ENCODE measurements at regions not wholly inside any gene's neighbourhood (a gene's known extent, or its start where the extent isn't known, plus 50 kb on each side); places are given as distances from the start of the nearest gene placed in this dataset.
"Not testable (repeated sequence)": the region's sequence is repeated elsewhere in the genome, so short reads cannot be mapped to it uniquely, and the experiment has no call there.

DNA sequence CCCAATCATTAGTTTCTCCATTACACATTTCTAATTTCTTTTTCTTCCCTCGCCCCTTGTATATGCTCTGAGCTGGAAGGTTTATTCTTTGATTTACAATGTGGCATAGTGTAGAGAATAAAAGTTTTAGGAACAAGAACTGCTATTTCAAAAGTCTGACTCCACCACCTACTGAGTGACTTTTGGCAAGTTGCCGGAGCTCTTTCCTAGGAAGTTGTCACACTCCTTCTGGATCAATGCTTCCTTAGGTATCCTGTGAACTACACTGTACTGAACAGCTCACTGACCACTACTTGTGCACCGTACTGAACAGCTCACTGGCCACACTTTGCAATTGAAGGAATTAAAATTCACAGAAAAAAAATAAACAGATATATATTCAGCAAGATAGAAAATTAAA, 458.2 kb downstream of the FRK start:
- Mint-ChIP-seq H3K27ac (no peak overlapping the region), H3K9me3 (peaks cover 6% of the 10 kb centered on the region), H3K36me3 (ENCODE audit: low read depth) (no peaks in the 10 kb centered on the region), H3K4me3 (ENCODE audit: low read depth) (no peak overlapping the region), H3K4me1 (ENCODE audit: low read depth) (no peaks in the 10 kb centered on the region), H3K27me3 (ENCODE audit: low read depth) (no peaks in the 10 kb centered on the region)
- no peak for DNase-seq (ENCODE audit: low spot score)
- intact Hi-C loops (cut with micrococcal nuclease) = no loop called here

DNA sequence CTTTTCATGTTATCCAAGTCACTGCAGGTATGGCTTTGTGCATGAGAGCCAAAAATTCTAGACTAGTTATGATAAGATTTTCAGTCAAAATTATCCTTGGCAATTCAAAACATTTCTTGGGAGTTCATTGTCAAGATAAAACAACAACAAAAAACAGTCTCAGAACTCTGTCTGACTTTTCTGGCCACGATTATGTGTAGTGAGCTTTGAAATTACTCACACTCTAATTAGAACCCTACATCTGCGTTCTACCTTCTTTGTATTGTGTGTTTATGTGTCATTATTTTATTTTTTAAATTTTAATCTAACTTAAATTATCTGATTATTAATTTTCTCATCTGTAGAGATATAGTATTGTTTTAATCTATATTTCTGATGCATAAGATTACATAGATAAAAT, 459.2 kb downstream of the FRK start:
- H3K36me3 Mint-ChIP-seq (ENCODE audit: low read depth) = no peaks in the 10 kb centered on the region
- H3K9me3 Mint-ChIP-seq = peaks cover 6% of the 10 kb centered on the region
- intact Hi-C loops (cut with micrococcal nuclease) = no loop called here
- no peaks in the 10 kb centered on the region for H3K4me1 Mint-ChIP-seq (ENCODE audit: low read depth)
- H3K27ac Mint-ChIP-seq = no peak overlapping the region
- no peaks in the 10 kb centered on the region for H3K27me3 Mint-ChIP-seq (ENCODE audit: low read depth)
- no peak overlapping the region for H3K4me3 Mint-ChIP-seq (ENCODE audit: low read depth)
- no peak for DNase-seq (ENCODE audit: low spot score)

DNA sequence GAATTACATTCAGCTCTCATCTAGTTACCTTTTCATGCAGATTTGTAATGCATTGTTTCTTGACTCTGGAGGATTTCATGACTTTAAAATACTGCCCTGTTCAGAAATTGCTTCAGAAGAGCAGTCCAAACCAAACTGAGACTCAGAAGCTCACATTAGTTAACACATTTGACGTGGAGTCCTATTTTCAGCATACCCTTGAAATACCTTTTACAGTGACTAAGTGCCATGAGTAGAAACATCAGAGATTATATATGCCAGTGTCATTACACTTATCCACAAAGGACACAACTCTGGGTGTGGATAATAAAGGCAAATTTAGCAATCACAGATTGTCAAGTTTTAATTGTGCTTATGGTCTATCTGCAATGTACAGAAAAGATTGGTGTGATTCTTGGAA, 459.6 kb downstream of the FRK start:
- intact Hi-C loops (cut with micrococcal nuclease) = no loop called here
- H3K36me3 Mint-ChIP-seq (ENCODE audit: low read depth) = no peaks in the 10 kb centered on the region
- no peak overlapping the region for H3K4me3 Mint-ChIP-seq (ENCODE audit: low read depth)
- no peak overlapping the region for H3K27ac Mint-ChIP-seq
- no peaks in the 10 kb centered on the region for H3K4me1 Mint-ChIP-seq (ENCODE audit: low read depth)
- peaks cover 6% of the 10 kb centered on the region for H3K9me3 Mint-ChIP-seq
- no peaks in the 10 kb centered on the region for H3K27me3 Mint-ChIP-seq (ENCODE audit: low read depth)
- no peak for DNase-seq (ENCODE audit: low spot score)

DNA sequence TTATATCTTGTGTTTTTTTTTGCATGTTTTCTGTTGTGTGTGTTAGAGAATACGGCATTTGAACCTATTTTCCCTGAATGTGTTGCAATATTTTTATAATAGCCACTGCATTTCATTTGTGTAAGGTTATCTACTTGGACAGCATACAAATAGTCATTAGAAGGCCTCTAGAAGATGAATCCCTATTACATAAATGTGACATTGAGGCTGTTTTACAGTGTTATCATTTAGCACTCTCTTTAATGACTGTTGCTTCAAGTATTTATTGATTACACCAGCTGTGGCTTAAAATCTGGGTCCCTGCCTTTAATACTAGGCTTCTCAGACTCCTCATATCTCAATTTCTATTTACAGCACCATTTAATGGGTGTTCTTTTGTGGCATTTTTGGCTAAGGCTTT, 465.8 kb downstream of the FRK start:
- no peak for DNase-seq (ENCODE audit: low spot score)
- intact Hi-C loops (cut with micrococcal nuclease) = no loop called here
- peaks cover 11% of the 10 kb centered on the region for H3K9me3 Mint-ChIP-seq
- no peak overlapping the region for H3K27ac Mint-ChIP-seq
- H3K4me3 Mint-ChIP-seq (ENCODE audit: low read depth) = no peak overlapping the region
- H3K36me3 Mint-ChIP-seq (ENCODE audit: low read depth) = no peaks in the 10 kb centered on the region
- H3K4me1 Mint-ChIP-seq (ENCODE audit: low read depth) = no peaks in the 10 kb centered on the region
- no peaks in the 10 kb centered on the region for H3K27me3 Mint-ChIP-seq (ENCODE audit: low read depth)

DNA sequence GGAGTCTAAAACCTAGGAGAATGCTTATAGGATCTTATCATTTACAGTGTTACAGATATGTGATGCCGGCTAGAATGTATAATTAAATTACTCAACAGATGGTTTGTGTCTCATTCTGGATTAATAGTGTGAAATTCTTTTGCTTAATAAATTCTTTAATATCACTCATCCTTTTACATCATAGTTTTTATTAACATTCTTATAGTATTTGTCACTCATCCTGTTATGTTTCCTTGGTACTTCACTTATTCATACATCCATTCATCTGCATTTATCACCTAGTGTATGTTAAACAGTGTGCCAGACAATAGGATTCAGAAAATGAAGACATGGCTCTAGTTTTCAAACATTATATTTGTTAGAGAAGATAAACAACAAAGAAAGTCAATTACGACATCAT, 468.7 kb downstream of the FRK start:
- H3K9me3 Mint-ChIP-seq = peaks cover 5% of the 10 kb centered on the region
- H3K27ac Mint-ChIP-seq = no peak overlapping the region
- no peaks in the 10 kb centered on the region for H3K4me1 Mint-ChIP-seq (ENCODE audit: low read depth)
- no peaks in the 10 kb centered on the region for H3K36me3 Mint-ChIP-seq (ENCODE audit: low read depth)
- H3K4me3 Mint-ChIP-seq (ENCODE audit: low read depth) = no peak overlapping the region
- no peaks in the 10 kb centered on the region for H3K27me3 Mint-ChIP-seq (ENCODE audit: low read depth)
- DNase-seq (ENCODE audit: low spot score) = no peak
- intact Hi-C loops (cut with micrococcal nuclease) = no loop called here

DNA sequence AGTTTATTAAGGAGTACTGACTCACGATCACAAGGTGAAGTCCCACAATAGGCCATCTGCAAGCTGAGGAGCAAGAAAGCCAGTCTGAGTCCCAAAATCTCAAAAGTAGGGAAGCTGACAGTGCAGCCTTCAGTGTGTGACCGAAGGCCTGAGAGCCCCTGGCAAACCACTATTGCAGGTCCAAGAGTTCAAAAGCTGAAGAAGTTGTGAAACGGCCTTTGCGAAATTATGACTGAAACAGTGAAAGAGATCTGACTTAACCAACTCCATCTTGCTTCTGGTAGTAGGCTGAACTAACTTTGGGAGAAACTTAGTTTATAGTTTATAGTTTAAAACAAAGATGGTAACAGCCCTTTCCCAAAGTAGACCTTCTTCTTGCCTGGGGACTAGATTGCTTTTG, 471.6 kb downstream of the FRK start:
- intact Hi-C loops (cut with micrococcal nuclease); H3K4me3 Mint-ChIP-seq (ENCODE audit: low read depth); H3K27ac Mint-ChIP-seq; H3K36me3 Mint-ChIP-seq (ENCODE audit: low read depth); DNase-seq (ENCODE audit: low spot score); H3K27me3 Mint-ChIP-seq (ENCODE audit: low read depth); H3K9me3 Mint-ChIP-seq; H3K4me1 Mint-ChIP-seq (ENCODE audit: low read depth): not testable (repeated sequence)

DNA sequence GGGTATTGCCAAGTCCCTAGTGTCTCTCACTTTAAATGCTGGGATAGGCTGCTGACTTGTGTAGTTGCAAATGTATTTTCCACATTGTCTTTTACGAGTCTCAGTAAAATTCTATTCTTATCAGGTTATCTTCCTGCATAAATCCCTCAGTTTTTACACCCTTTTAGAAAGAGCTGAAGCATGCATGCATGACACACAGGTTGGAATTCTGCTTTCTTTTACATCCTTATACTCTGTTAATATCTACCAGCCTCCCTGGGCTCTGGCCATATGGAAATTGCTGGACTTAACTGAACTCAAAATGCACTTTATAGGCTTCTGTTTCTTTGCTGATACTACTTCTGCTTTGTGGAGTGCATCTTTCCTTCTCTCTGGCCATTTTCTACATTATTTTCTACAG, 477.4 kb downstream of the FRK start:
- H3K9me3 Mint-ChIP-seq = peaks cover 3% of the 10 kb centered on the region
- no peaks in the 10 kb centered on the region for H3K36me3 Mint-ChIP-seq (ENCODE audit: low read depth)
- H3K27me3 Mint-ChIP-seq (ENCODE audit: low read depth) = no peaks in the 10 kb centered on the region
- H3K27ac Mint-ChIP-seq = no peak overlapping the region
- H3K4me3 Mint-ChIP-seq (ENCODE audit: low read depth) = no peak overlapping the region
- DNase-seq (ENCODE audit: low spot score) = no peak
- H3K4me1 Mint-ChIP-seq (ENCODE audit: low read depth) = no peaks in the 10 kb centered on the region
- intact Hi-C loops (cut with micrococcal nuclease) = no loop called here

DNA sequence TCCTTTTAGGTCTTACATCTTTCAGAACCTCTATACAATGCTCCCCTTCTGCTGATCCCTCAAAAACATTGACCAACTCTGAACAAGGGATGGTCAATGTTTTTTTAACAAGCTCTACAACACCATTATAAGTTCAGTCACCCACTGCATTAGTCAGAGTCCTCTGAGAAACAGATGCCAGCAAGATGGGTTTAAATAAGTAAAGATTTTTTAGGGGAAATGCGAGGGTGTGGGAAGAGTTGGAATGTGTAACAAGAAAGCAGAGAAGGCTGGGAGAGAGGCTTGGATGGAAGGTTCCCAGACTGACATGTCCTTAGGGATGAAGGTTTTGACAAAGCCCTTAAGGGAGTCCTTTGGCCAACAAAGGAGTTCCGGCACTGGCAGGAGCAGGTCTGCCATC, 478.3 kb downstream of the FRK start:
- DNase-seq (ENCODE audit: low spot score) = no peak
- H3K9me3 Mint-ChIP-seq = peaks cover 6% of the 10 kb centered on the region
- no peak overlapping the region for H3K27ac Mint-ChIP-seq
- no peaks in the 10 kb centered on the region for H3K4me1 Mint-ChIP-seq (ENCODE audit: low read depth)
- H3K36me3 Mint-ChIP-seq (ENCODE audit: low read depth) = no peaks in the 10 kb centered on the region
- H3K27me3 Mint-ChIP-seq (ENCODE audit: low read depth) = no peaks in the 10 kb centered on the region
- intact Hi-C loops (cut with micrococcal nuclease) = no loop called here
- H3K4me3 Mint-ChIP-seq (ENCODE audit: low read depth) = no peak overlapping the region

DNA sequence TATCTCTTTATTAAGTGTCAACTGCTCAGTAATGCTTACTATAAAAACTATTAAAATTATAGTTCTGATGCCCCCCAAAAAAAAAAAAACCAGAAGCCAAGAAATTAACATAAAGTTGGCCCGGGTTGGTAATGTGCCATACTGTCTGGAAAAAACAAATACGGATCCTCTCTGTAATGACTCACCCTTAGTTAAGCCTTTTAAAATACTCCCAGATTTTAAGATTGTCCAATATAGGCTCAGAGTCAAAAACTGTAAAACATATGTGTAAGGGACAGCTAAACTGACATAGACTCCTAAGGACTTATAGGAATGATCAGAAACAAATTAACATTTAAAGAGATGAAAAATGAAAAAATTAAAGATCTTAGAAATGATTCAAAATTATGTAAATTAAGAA, 481.1 kb downstream of the FRK start:
- H3K9me3 Mint-ChIP-seq; DNase-seq (ENCODE audit: low spot score); H3K4me3 Mint-ChIP-seq (ENCODE audit: low read depth); intact Hi-C loops (cut with micrococcal nuclease); H3K27ac Mint-ChIP-seq; H3K36me3 Mint-ChIP-seq (ENCODE audit: low read depth); H3K4me1 Mint-ChIP-seq (ENCODE audit: low read depth); H3K27me3 Mint-ChIP-seq (ENCODE audit: low read depth): not testable (repeated sequence)

DNA sequence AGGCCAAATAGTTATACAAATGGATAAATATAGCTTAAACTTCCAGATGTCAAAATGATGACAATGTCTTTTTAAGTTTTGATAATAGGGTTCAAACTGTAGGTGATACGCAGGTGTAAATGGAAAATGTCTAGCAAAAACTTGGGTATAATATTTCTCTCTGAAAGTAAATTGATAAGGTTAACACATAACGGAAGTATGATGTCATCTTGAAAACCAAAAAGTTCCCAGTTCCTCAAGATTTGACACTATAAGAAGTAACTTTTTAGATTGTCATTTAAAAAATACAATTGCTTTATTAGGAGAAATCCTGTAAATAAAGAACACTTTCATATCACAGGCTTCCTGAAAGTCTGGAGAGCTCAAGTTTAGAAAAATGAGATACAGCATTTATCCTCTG, 483.4 kb downstream of the FRK start:
- H3K4me3 Mint-ChIP-seq (ENCODE audit: low read depth) = no peak overlapping the region
- no peak for DNase-seq (ENCODE audit: low spot score)

DNA sequence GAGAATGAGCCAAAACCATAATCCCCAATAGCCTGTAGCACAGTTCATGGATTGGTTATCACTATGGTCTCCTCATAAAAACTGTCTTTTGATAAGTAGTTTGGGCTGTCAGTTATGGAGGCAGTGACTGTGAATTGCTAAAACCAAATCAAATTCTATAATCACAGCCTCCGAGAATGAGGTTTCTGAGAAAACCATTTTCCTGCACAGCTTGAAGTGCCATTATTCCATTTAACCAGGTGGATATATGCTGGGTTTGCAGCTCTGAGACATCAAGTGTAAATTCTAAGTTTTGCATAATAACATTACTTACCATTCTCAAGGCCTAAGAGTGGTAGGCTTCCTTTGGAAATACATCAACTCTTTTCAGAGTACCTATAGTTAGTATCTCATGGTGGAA, 485.4 kb downstream of the FRK start:
- no peak for DNase-seq (ENCODE audit: low spot score)
- H3K36me3 Mint-ChIP-seq (ENCODE audit: low read depth) = no peaks in the 10 kb centered on the region
- H3K27ac Mint-ChIP-seq = no peak overlapping the region
- no peaks in the 10 kb centered on the region for H3K4me1 Mint-ChIP-seq (ENCODE audit: low read depth)
- H3K9me3 Mint-ChIP-seq = peaks cover 3% of the 10 kb centered on the region
- intact Hi-C loops (cut with micrococcal nuclease) = no loop called here
- no peaks in the 10 kb centered on the region for H3K27me3 Mint-ChIP-seq (ENCODE audit: low read depth)
- no peak overlapping the region for H3K4me3 Mint-ChIP-seq (ENCODE audit: low read depth)

More for the DNA sequence above, 483.4 kb downstream of the FRK start:
- peaks cover 3% of the 10 kb centered on the region for H3K9me3 Mint-ChIP-seq
- H3K27me3 Mint-ChIP-seq (ENCODE audit: low read depth) = no peaks in the 10 kb centered on the region
- H3K36me3 Mint-ChIP-seq (ENCODE audit: low read depth) = no peaks in the 10 kb centered on the region
- no peaks in the 10 kb centered on the region for H3K4me1 Mint-ChIP-seq (ENCODE audit: low read depth)
- no peak overlapping the region for H3K27ac Mint-ChIP-seq
- intact Hi-C loops (cut with micrococcal nuclease) = no loop called here

DNA sequence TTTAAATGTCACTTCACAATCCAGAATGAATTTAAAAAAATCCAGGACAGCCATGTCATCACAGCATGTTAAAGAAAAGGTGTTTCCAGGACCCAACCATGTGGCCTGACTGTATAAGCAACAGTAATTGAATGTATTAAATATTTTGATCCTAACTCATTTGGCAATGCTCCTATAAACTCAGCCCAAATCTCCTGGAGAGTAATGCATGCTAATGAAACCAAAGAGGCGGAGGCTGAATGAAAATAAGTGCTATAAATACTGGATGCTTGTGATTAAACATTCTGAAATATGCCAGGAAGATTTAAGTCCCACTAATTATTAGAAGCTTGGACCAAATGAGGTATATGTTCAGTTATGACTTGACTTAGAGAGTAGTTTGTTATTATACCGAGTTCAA, 486.8 kb downstream of the FRK start:
- H3K27me3 Mint-ChIP-seq (ENCODE audit: low read depth) = no peaks in the 10 kb centered on the region
- H3K27ac Mint-ChIP-seq = no peak overlapping the region
- intact Hi-C loops (cut with micrococcal nuclease) = no loop called here
- H3K9me3 Mint-ChIP-seq = peaks cover 3% of the 10 kb centered on the region
- DNase-seq (ENCODE audit: low spot score) = no peak
- no peaks in the 10 kb centered on the region for H3K4me1 Mint-ChIP-seq (ENCODE audit: low read depth)
- H3K4me3 Mint-ChIP-seq (ENCODE audit: low read depth) = no peak overlapping the region
- H3K36me3 Mint-ChIP-seq (ENCODE audit: low read depth) = no peaks in the 10 kb centered on the region

DNA sequence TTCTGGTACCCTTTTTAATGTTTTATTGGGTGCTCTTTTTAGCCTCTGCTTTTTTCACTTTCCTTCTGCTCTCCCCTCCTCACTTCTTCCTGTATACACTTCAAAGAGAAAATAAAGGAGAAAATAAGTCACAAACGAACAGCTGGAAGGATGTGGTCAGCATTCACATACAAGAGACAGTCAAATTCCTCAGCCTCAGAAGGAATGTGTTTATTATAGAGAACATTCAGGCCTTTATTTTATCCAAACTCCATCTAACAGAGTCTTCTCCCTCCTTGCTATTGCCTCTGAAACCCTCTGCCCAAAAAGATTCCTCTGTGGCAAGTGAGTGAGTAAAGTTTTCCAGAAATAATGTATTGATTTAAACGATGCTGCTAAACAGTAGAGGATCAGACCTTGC, 490.4 kb downstream of the FRK start:
- Mint-ChIP-seq H3K4me3 (ENCODE audit: low read depth) (no peak overlapping the region), H3K27me3 (ENCODE audit: low read depth) (no peaks in the 10 kb centered on the region), H3K27ac (no peak overlapping the region), H3K9me3 (peaks cover 2% of the 10 kb centered on the region), H3K4me1 (ENCODE audit: low read depth) (no peaks in the 10 kb centered on the region), H3K36me3 (ENCODE audit: low read depth) (no peaks in the 10 kb centered on the region)
- no peak for DNase-seq (ENCODE audit: low spot score)
- intact Hi-C loops (cut with micrococcal nuclease) = no loop called here

DNA sequence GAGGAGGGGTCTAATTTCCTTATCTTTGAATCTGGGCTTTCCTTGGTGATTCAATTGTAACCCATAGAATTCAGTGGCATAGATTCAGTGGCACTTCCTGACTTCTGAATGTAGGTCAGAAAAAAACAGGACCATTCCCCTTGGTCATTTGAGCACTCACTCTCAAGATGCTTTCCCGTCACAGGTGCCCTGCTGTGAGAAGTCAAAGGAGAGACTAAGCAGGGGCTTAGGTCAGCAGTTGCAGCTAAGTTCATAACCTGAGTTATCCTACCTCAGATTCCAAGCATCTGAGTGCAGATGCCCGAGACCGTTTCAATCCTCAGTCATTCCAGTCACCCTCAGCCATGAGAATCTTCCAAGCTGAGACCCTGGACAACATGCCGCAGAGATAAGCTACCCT, 506.6 kb downstream of the FRK start:
- DNase-seq (ENCODE audit: low spot score) = no peak
- Mint-ChIP-seq H3K4me1 (ENCODE audit: low read depth) (no peaks in the 10 kb centered on the region), H3K9me3 (no peaks in the 10 kb centered on the region), H3K27me3 (ENCODE audit: low read depth) (no peaks in the 10 kb centered on the region), H3K27ac (no peak overlapping the region), H3K4me3 (ENCODE audit: low read depth) (no peak overlapping the region), H3K36me3 (ENCODE audit: low read depth) (no peaks in the 10 kb centered on the region)
- intact Hi-C loops (cut with micrococcal nuclease) = no loop called here

Measured in activated T-helper 2 cell treated with anti-CD3 and anti-CD28 coated beads, Interferon-gamma antibody, Interleukin-2, Interleukin-4, amounts not matched to agents 10 μg/mL and 5 μg/mL and 100 μg/mL, durations not matched to agents 14 hours and 24 hours and 36 hours (primary cell).